ENCODE measurements at regions not wholly inside any gene's neighbourhood (a gene's known extent, or its start where the extent isn't known, plus 50 kb on each side); places are given as distances from the start of the nearest gene placed in this dataset.

- CTCF ChIA-PET (ENCODE audit: low intra/inter-chr PET ratio, low total read pairs) = no interaction called here
- H3K4me2 ChIP-seq (ENCODE audit: low read depth, low read length) = no peak overlapping the region
- no peaks in the 10 kb centered on the region for H3K4me1 ChIP-seq (ENCODE audit: insufficient read depth, low read length)
- intact Hi-C loops (cut with micrococcal nuclease; ENCODE audit: unreplicated experiment) (no loop called here), in situ Hi-C loops (cut with HindIII; ENCODE audit: extremely low pct_ligation_motif_present, low pct_unique_long_range_greater_than_20kb) (no loop called here)
- H2AFZ ChIP-seq (ENCODE audit: low read length) = no peak overlapping the region
- DNase-seq (ENCODE audit: low spot score) (no peak), ATAC-seq (no peak), FAIRE-seq (no peak)
- POLR2A ChIA-PET = no interaction called here
- no peak overlapping the region for H3K4me3 ChIP-seq (replicated peaks in 1 of 3; ENCODE audit: insufficient read depth in 1 of 3, low read depth in 2 of 3, low read length in 3 of 3)
- H3K27me3 ChIP-seq (ENCODE audit: control insufficient read depth in 1 of 2, insufficient read depth in 2 of 2, low read length in 2 of 2) = no peaks in the 10 kb centered on the region
- H3K36me3 ChIP-seq (replicated peaks in 1 of 2; ENCODE audit: control insufficient read depth in 1 of 2, insufficient read depth in 2 of 2, low read length in 2 of 2) = no peaks in the 10 kb centered on the region
- H3K79me2 ChIP-seq (ENCODE audit: insufficient read depth, low read length) = no peaks in the 10 kb centered on the region
- no peaks in the 10 kb centered on the region for H3K9me3 ChIP-seq (ENCODE audit: low read length)
- 71% methylated on average over 4 of the region's 31 CpGs for WGBS (ENCODE audit: low lambda C conversion rate)
- no peak overlapping the region for H3K9ac ChIP-seq (ENCODE audit: insufficient read depth, low read depth, low read length)
- H3K27ac ChIP-seq (ENCODE audit: extremely low read length, insufficient read depth, low read length) = no peak overlapping the region
- no TSS peak for BruUV-seq (replicated peaks)
- no peaks in the 10 kb centered on the region for H4K20me1 ChIP-seq (ENCODE audit: insufficient read depth, low read length)
- TF ChIP-seq TIGD3 (CRISPR knock-in tag; IDR thresholded peaks at IDR 0.05; ENCODE audit: borderline replicate concordance) (no peak), ZNF224 (CRISPR knock-in tag; IDR thresholded peaks at IDR 0.05) (no peak), LCORL (IDR thresholded peaks at IDR 0.05) (no peak), LCORL (CRISPR knock-in tag; IDR thresholded peaks at IDR 0.05) (no peak), ZMYM4 (CRISPR knock-in tag; IDR thresholded peaks at IDR 0.05) (no peak), ZNF207 (IDR thresholded peaks at IDR 0.05; ENCODE audit: borderline replicate concordance) (no peak), ZNF382 (CRISPR knock-in tag; IDR thresholded peaks at IDR 0.05; ENCODE audit: borderline replicate concordance) (no peak), HHEX (CRISPR knock-in tag; IDR thresholded peaks at IDR 0.05) (no peak), ZBED4 (CRISPR knock-in tag; IDR thresholded peaks at IDR 0.05; ENCODE audit: borderline replicate concordance) (no peak), ZNF770 (CRISPR knock-in tag; IDR thresholded peaks at IDR 0.05) (no peak), FOXA1 (IDR thresholded peaks at IDR 0.05) (no peak), FOXA1 (CRISPR knock-in tag; IDR thresholded peaks at IDR 0.05) (no peak)
- TF ChIP-seq, protein P1, sequence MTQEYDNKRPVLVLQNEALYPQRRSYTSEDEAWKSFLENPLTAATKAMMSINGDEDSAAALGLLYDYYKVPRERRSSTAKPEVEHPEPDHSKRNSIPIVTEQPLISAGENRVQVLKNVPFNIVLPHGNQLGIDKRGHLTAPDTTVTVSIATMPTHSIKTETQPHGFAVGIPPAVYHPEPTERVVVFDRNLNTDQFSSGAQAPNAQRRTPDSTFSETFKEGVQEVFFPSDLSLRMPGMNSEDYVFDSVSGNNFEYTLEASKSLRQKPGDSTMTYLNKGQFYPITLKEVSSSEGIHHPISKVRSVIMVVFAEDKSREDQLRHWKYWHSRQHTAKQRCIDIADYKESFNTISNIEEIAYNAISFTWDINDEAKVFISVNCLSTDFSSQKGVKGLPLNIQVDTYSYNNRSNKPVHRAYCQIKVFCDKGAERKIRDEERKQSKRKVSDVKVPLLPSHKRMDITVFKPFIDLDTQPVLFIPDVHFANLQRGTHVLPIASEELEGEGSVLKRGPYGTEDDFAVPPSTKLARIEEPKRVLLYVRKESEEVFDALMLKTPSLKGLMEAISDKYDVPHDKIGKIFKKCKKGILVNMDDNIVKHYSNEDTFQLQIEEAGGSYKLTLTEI (CRISPR knock-in tag; conservative IDR thresholded peaks at IDR 0.05) = no peak
- TF ChIP-seq, protein P2, sequence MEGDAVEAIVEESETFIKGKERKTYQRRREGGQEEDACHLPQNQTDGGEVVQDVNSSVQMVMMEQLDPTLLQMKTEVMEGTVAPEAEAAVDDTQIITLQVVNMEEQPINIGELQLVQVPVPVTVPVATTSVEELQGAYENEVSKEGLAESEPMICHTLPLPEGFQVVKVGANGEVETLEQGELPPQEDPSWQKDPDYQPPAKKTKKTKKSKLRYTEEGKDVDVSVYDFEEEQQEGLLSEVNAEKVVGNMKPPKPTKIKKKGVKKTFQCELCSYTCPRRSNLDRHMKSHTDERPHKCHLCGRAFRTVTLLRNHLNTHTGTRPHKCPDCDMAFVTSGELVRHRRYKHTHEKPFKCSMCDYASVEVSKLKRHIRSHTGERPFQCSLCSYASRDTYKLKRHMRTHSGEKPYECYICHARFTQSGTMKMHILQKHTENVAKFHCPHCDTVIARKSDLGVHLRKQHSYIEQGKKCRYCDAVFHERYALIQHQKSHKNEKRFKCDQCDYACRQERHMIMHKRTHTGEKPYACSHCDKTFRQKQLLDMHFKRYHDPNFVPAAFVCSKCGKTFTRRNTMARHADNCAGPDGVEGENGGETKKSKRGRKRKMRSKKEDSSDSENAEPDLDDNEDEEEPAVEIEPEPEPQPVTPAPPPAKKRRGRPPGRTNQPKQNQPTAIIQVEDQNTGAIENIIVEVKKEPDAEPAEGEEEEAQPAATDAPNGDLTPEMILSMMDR (CRISPR knock-in tag; IDR thresholded peaks at IDR 0.05) = no peak
These were observed 193.6 kb upstream of the HTR2C start for GRCh38 chrX:114390251-114390796.

Measured in HepG2 (cell line).